T-helper 1 cell treated with Interleukin-12 subunit alpha and Interleukin-12 subunit beta and Interleukin-4 antibody, amounts not matched to agents 30 ng/mL and 1 ng/mL, for 36 hours (primary cell): ENCODE measurements at regions not wholly inside any gene's neighbourhood (a gene's known extent, or its start where the extent isn't known, plus 50 kb on each side); places are given as distances from the start of the nearest gene placed in this dataset.
"Not testable (repeated sequence)": the region's sequence is repeated elsewhere in the genome, so short reads cannot be mapped to it uniquely, and the experiment has no call there.

ENCODE experiments used
- intact Hi-C: fragments of 100-400 bp; cut with micrococcal nuclease; formaldehyde crosslinking; loops from one replicate; pipeline ENCODE4 v1.15.1; 2024

DNA sequence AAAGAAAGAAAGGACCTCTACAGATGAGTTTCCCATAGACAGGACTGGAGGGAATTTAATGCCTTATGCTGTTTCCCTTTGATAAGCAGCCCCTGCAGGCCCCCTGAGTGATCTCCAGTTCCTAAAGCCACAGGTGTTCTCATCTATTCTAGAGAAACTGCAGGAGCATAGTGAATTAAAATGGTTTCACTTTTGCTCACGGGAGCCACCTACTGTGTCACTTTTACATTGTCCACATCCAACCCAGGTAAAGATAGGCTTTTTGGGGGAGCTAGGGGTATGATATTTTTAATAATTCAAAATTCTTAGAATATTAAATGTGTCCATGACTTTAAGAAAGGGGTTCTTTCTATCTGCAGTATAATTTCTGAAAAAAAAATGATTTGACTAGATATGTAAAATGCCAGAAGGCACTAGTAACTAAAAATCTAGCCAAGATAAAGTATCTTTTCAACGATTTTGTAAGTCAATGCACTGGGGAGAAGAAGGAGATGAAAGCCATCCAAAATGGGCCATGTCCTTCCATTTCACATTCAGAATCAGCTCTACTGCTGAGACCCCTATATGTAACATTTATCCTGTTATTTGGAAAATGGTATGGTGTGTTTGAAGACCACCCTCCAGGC is 267.3 kb upstream of the DUSP10 start:
- intact Hi-C loops, result loop anchor here (1.0 kb wide), 6 partner anchors 267 to 531 kb away; partner anchors contain the start of gene DUSP10

DNA sequence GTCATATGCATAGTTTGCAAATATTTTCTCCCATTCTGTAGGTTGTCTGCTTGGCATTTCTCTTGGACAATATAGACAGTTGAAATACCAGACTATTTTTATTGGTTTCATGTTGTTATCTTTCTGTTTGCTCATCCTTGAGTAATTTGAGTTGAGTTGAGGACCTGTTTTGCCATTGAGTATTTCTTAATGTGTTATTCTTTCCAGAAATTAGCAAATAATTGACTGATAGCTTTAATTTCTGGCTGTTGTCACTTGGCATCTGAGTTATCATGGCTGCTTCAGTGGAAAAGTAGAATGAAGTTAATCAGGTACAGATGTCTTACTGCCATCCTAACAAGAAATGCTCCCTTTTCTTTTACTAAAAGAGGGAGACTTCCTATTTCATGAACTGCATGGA is 264.8 kb upstream of the DUSP10 start:
- intact Hi-C loops, result no loop called here

GRCh38 chr1:222004784-222005183 is 262.9 kb upstream of the DUSP10 start:
- intact Hi-C loops, result no loop called here

DNA sequence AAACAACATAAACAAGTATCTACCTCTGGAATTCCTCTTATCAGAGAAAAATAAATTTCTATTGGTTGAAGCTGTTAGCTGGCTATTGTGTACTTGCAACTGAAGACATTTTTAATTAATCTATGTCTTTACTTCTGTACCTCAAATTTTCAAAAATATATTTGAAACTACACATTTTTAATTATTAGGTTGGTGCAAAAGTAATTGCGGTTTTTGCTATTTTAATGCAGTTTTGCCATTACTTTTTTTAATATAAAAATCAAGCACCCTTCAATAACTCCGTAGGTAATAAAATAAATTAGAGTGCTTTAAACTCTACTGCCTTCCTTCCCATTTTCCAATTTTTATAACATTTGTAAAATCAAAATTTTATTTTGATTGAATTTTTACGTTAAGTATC is 262.1 kb upstream of the DUSP10 start:
- intact Hi-C loops, result no loop called here

DNA sequence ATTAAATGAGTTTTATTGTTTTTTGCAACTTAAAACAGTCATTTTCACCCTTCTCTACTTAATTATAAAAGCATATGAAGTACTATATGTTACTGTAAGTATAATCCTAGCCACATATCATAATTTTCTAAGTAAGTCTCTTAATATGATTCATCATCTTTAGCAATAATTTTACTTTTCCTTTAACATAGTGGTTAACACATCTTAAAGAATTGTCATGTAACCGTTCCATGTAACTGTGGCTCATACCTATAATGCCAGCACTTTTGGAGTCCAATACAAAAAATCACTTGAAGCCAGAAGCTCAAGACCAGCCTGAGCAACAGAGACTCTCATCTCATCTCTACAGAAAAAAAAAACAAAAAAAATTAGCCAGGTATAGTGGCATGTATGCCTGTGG is 260.6 kb upstream of the DUSP10 start:
- intact Hi-C loops, result no loop called here

DNA sequence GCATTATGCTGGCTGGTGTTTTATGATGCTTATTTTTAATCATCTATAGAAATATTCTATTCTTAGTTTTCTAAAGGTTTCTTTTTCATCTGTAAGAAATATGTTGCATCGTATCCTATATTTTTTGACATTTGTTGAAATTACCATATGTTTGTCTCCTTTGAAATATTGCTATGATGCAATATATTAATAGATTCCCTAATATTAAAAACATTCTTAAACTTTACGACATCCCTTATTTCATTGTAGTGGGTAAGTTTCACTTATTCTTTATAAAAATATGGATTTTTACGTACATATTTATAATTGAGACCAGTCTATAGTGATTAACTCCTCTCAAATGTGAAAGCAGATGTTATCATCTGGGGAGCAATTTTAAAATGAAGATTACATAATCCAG is 258.2 kb upstream of the DUSP10 start:
- intact Hi-C loops, result no loop called here

DNA sequence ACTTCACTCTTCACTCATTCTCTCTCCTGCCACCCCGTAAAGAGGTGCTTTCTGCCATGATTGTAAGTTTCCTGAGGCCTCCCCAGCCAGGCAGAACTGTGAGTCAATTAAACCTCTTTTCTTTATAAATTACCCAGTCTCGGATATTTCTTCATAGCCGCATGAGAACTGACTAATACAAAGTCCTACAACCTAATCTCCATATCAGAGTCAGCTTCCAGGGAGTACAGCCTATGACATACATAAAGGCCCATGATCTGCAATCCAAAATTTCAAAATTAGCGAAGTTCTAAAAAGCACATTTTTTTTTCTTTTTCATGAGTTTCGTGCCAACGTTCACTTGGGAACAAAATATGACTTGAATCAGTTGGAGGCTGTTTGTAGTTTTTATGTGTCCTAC is 256.9 kb upstream of the DUSP10 start:
- intact Hi-C loops, result no loop called here

GRCh38 chr1:221998186-221998612 is 256.3 kb upstream of the DUSP10 start:
- intact Hi-C loops, result no loop called here

- intact Hi-C loops, result not testable (repeated sequence)
Observed at GRCh38 chr1:221997012-221997411, 255.1 kb upstream of the DUSP10 start.

GRCh38 chr1:221994939-221995338 is 253.1 kb upstream of the DUSP10 start:
- intact Hi-C loops, result loop anchor here (1.0 to 5.0 kb wide), 2 partner anchors 166 to 253 kb away; partner anchors contain the start of gene DUSP10

- intact Hi-C loops, result loop anchor here (1.0 to 5.0 kb wide), 2 partner anchors 165 to 252 kb away; partner anchors contain the start of gene DUSP10
Observed at GRCh38 chr1:221994274-221994698, 252.4 kb upstream of the DUSP10 start.

DNA sequence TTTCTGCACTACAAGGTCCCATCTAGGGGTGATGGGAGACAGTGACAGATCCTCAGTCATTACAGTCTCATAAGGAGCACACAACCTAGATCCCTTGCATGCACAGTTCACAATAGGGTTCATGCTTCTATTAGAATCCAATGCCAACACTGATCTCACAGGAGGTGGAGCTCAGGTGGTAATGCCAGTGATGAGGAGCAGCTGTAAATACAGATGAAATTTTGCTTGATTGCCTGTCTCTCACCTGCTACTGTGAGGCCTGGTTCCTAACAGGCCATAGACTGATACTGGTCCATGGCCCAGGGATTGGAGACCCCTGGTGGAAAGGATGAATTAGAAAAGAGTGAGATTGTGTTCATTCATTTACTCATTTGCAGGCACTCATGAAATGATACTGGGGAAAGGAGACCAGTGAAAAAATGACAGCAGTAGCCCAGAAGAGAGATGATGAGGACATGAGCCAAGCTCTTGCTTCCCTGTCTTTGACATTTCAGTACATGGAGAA is 251.6 kb upstream of the DUSP10 start:
- intact Hi-C loops, result loop anchor here (5.0 kb wide), 1 partner anchor 251 kb away; the partner anchor contains the start of gene DUSP10

DNA sequence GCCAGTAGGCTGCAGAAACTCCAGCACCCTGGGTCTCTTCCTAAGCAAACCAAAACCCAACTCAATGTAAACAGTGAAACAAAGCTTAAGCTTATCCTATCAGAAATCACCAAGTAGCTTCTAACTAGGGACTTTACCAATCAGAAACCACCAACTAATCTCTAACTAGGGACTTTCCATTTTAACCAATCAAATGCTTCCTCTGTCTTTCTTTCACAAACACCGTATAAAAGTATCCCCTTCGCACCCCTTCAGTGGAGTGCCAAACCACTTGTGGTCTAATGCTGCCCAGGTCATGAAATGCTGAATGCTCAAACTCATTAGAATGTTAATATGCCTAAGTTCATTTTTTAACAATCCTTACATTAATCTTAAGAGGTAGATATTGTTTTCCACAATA is 250.5 kb upstream of the DUSP10 start:
- intact Hi-C loops, result loop anchor here (5.0 kb wide), 1 partner anchor 250 kb away; the partner anchor contains the start of gene DUSP10

- intact Hi-C loops, result loop anchor here (5.0 kb wide), 1 partner anchor 249 kb away; the partner anchor contains the start of gene DUSP10
Observed at GRCh38 chr1:221991221-221991620, 249.3 kb upstream of the DUSP10 start.

DNA sequence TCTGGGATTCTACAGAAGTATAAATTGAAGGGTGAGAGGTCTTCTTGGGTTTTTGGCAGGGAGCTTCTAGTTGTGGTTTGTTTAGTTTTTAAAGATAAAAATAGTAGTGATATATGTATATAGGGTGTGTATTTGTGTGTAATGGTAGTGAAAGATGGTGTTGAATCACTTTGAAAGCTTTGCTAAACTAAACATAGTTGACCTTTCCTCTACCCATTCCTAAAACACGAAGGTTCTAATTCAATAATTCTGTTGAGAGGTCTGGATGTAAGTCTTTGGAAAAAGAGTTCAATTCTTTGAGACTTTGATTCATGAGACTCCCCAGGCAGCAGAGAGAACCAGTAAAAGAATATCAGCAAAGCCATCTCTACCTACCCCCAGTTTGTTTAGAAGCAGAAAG is 247.9 kb upstream of the DUSP10 start:
- intact Hi-C loops, result loop anchor here (5.0 kb wide), 1 partner anchor 247 kb away; the partner anchor contains the start of gene DUSP10

DNA sequence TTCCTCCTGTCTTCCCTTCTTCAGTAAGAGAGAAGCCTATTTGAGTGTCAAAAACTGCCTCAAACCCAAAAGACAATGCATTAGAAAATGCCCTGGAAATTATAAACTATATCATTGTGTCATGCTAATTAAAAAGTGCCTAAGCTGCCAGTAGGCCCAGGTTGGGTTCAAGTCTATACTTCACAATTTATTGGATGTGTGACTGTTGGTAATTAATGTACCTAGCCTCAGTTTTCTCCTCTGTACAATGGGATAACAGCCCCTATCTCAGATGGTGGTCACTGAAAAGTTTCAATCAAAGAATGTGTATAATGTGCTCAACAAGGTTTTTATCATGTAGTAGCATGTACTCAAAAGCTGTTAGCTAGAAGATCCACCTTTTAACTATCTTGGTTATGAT is 246.9 kb upstream of the DUSP10 start:
- intact Hi-C loops, result no loop called here

DNA sequence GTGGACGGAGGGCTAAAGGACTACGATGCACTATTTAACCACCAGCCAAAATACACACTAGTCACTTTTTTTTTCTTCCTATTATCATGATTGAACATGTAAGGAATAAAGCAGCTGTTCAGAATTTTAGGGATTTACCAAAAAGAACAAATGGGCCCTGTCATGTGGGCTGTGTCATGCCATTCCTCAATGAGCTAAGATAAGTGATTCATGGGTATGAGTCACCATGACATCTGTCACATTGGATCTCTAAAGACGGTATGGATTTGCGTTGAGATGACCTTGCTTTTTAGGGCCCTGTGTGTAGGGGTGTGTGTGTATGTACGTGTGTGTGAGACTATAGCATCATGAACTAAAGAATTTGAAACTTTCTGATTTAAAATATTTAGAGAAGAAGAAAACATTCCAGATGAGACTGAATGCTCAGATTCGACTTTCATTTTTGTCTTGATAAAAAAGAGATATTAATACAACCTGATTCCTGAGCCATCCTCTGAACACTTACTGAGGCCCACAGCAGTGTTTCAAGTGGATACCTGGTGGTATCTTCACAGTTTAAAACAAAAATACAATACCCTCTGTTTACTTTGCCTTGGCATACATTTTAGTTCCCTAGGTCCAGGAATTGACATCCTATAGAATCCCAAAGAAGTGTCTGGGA is 246.1 kb upstream of the DUSP10 start:
- intact Hi-C loops, result no loop called here

GRCh38 chr1:221983444-221983843 is 241.6 kb upstream of the DUSP10 start:
- intact Hi-C loops, result no loop called here

- intact Hi-C loops, result no loop called here
Observed at GRCh38 chr1:221981461-221981860, 239.6 kb upstream of the DUSP10 start.

- intact Hi-C loops, result no loop called here
Observed at GRCh38 chr1:221979444-221980032, 237.6 kb upstream of the DUSP10 start.

DNA sequence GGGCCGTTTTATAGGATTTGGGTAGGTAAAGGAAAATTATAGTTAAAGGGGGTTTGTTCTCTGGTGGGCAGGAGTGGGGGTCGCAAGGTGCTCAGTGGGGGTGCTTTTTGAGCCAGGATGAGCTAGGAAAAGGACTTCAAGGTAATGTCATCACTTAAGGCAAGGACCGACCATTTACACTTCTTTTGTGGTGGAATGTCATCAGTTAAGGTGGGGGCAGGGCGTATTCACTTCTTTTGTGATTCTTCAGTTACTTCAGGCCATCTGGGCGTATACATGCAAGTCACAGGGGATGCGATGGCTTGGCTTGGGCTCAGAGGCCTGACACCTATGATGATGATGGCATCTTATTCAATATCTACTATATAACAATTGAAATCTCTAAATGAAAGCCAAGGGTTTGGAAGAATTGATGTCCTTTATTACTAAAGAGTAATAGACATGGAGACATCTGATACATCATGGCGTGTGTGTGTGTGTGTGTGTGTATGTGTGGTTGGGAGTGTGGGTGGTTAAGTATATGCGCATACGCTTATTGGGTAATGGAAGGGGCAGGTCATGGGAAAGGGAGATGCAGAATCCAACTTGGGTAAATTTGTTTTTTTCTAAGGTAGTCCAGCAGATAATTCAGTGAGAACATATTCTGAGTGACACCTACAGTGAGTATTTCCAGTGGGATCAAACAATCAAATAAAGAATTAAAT is 236.9 kb upstream of the DUSP10 start:
- intact Hi-C loops, result not testable (repeated sequence)
